Epithelial cell of esophagus (primary cell): ENCODE measurements at regions not wholly inside any gene's neighbourhood (a gene's known extent, or its start where the extent isn't known, plus 50 kb on each side); places are given as distances from the start of the nearest gene placed in this dataset.

Experiments
- DNase-seq: peaks from one replicate; pipeline ENCODE4 v3.0.0; 2010; ENCODE audit warnings: low read depth
- H3K4me3 ChIP-seq: 2 replicates; pipeline ENCODE4 v1.5.1; 2011; ENCODE audit warnings: mild to moderate bottlenecking, low read length, control low read depth
- CTCF ChIP-seq: IDR thresholded peaks from 2 replicates; pipeline ENCODE4 v1.5.1; 2011; ENCODE audit warnings: low read depth, mild to moderate bottlenecking, low read length, control low read depth, inconsistent platforms; ENCODE audit not compliant: insufficient read depth; ENCODE audit errors: missing control alignments

DNA sequence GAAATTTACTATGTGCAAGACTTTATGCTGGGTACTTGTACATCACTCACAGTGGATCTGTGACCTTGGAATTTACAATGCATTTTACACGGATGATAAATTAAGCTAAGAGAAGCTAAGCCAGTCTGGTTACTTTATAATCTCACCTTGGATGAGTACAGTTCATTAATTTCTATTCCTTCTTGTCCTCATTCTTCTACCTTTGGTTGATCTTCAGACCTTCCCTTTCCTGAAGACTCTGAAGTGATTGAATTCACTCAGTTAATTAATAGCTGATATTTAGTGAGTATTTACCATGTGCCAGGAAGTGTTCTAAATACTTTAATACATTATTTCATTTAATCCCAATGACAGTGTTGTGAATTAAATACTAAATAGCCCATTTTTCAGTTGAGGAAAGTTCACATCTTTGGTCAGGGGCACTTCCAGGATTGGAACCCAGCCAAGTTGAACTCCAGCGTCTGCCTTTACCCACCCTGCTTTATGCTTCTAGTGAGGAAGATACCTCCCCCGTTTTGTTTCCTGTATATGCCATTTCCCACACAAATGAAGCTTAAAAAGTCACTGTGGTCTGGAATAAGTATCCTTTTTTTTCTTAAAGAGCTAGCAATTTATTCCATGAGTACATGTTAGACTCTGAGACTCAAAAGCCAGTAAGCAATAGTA is 146.6 kb downstream of the TLR5 start:
- H3K4me3 ChIP-seq, result no peak overlapping the region
- no peak for TF ChIP-seq CTCF
- DNase-seq, result no peak

- no peak for DNase-seq
- no peak for TF ChIP-seq CTCF
- H3K4me3 ChIP-seq, result no peak overlapping the region
Measured at GRCh38 chr1:223000632-223001031, 142.4 kb downstream of the TLR5 start.

DNA sequence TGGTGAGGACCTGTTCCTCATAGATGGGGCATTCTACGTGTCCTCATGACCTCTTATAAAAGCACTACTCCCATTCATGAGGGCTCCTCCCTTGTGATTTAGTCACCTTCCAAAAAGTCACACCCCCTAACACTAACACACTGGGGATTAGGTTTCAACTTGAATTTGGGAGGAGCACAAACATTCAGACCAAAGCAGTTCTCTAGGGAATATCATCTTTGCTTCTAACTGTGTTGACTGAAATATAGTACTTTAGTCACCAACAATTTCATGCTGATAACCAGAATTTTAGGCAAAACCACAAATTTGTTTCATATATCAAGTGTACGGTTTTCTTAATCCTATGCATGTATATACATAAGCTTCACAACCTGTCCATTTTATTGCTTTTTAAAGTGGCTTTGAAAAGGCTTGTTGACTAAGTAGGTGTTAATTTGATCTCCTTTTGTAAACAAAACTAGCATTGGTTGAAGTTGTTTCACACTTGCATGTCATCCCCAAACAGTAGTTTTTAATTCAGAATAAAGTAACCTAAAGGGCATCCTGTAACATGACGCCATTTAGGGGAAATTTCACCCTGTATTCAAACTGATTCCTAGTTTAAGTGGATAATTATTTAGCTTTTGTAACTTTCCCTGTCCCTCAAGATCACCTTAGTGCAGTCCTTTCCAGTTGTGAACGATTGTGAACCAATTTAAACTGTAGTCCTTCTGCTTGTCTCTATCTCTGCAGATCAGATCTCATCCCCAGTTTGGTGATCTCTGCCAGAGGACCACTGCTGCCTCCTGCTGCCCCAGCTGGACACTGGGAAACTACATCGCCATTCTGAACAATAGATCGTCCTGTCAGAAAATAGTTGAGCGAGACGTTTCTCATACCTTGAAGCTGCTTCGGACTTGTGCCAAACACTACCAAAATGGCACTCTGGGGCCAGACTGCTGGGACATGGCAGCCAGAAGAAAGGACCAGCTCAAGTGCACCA is 141.1 kb downstream of the TLR5 start:
- H3K4me3 ChIP-seq, result no peak overlapping the region
- DNase-seq, result peak; percentile 41
- TF ChIP-seq CTCF, result no peak

GRCh38 chr1:223003549-223003948 is 139.5 kb downstream of the TLR5 start:
- no peak for TF ChIP-seq CTCF
- H3K4me3 ChIP-seq, result no peak overlapping the region
- no peak for DNase-seq

DNA sequence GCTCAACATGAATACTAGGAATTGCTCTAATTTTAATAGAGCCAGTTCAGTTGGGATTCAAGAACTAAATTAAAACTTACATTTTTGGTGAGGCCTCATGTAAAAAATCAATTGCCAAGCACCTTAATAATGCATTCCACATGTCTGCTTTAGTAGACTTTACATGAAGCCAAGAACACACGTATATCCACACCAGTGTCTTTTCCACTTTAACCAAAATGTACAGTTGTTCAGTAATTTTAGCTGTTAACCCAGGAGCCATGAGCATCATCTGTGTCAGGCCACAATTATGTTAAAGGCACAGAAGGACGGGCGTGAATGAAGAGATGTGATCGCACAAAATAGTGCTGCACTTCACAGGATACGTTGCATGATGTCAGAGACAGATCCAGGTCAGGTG is 136.7 kb downstream of the TLR5 start:
- no peak overlapping the region for H3K4me3 ChIP-seq
- no peak for TF ChIP-seq CTCF
- no peak for DNase-seq

- no peak for DNase-seq
- H3K4me3 ChIP-seq, result no peak overlapping the region
- no peak for TF ChIP-seq CTCF
Measured at GRCh38 chr1:223006917-223007648, 136.0 kb downstream of the TLR5 start.
